BLaER1 (cell line): ENCODE measurements at regions not wholly inside any gene's neighbourhood (a gene's known extent, or its start where the extent isn't known, plus 50 kb on each side); places are given as distances from the start of the nearest gene placed in this dataset.
"Not testable (repeated sequence)": the region's sequence is repeated elsewhere in the genome, so short reads cannot be mapped to it uniquely, and the experiment has no call there.

Experiments
- H3K27ac ChIP-seq: shearing (Covaris generic); formaldehyde crosslinking; 2 replicates; pipeline ENCODE4 v1.8.1; 2022
- H3K27me3 ChIP-seq: shearing (Covaris generic); formaldehyde crosslinking; 2 replicates; pipeline ENCODE4 v1.8.1; 2022
- H3K36me3 ChIP-seq: shearing (Covaris generic); formaldehyde crosslinking; 2 replicates; pipeline ENCODE4 v1.8.1; 2022
- H3K4me1 ChIP-seq: shearing (Covaris generic); formaldehyde crosslinking; 2 replicates; pipeline ENCODE4 v1.8.1; 2022
- H3K4me2 ChIP-seq: shearing (Covaris generic); formaldehyde crosslinking; 2 replicates; pipeline ENCODE4 v1.8.1; 2022
- H3K4me3 ChIP-seq: shearing (Covaris generic); formaldehyde crosslinking; 2 replicates; pipeline ENCODE4 v1.8.1; 2022
- H3K9ac ChIP-seq: shearing (Covaris generic); formaldehyde crosslinking; 2 replicates; pipeline ENCODE4 v1.8.1; 2022
- H3K9me3 ChIP-seq: shearing (Covaris generic); formaldehyde crosslinking; 2 replicates; pipeline ENCODE4 v1.8.1; 2022
- H4K20me1 ChIP-seq: shearing (Covaris generic); formaldehyde crosslinking; 2 replicates; pipeline ENCODE4 v1.8.1; 2022

DNA sequence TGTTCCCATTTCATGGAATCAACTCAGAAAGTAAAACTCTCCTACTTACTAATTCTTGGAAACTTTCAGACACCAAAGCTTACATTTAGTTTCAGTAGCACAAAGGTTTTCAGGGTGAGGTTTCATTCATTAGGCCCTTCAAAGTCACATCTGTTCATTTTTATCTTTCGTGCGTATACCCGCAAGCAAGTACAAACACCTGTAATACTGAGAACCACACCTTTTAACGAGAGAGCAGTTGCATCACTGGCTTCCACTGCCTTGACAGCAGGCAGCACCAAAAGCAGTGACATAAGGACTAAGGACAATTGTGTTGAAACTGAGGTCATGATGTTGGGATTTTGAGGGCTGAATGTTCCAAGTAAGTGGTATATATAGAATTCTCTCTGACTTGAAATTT lies 60.5 kb downstream of the GOLGA6L22 start:
- H3K9me3 ChIP-seq, H4K20me1 ChIP-seq, H3K27ac ChIP-seq, H3K4me3 ChIP-seq, H3K4me2 ChIP-seq, H3K36me3 ChIP-seq, H3K27me3 ChIP-seq, H3K9ac ChIP-seq, H3K4me1 ChIP-seq: not testable (repeated sequence)

DNA sequence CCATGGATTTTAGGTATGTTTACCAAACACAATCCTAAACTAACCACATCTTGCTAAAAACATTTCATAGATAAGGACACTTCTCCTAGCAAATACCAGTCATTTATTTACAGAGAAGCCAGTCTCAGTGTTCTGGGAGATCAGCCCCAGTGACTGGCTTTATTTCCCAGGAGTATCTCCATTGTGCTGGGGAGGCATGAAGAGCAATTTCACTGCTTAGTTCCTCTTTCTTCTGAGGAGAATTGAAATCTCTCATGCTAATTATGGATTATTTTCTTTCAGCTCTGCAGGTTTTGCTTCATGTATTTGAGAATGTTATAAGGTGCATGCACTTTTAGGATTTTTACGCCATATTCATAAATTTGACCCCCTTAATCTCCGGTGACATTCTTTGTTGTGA lies 67.8 kb downstream of the GOLGA6L22 start:
- not testable (repeated sequence) for H3K9me3 ChIP-seq, H3K36me3 ChIP-seq, H3K27me3 ChIP-seq, H3K4me3 ChIP-seq, H3K9ac ChIP-seq, H3K27ac ChIP-seq, H4K20me1 ChIP-seq, H3K4me2 ChIP-seq, H3K4me1 ChIP-seq

DNA sequence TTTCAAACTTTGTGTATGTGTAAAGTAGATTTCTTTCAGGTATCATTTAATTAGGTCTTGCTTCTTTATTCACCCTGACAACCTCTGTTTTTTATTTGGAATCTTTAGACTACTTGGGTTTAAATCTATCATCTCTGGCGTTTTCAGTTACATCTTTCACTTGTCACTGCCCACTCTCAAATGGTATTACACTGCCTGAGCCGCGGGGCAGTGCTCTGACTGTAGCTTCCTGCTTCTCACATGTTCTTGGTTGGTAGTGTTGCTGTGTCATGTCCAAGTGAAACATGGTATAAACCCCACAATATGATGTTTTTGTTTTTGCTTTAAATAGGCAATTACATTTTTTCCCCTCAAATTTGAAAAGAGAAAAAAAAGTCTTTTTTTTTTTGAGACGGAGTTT lies 68.3 kb downstream of the GOLGA6L22 start:
- not testable (repeated sequence) for H3K36me3 ChIP-seq, H3K27ac ChIP-seq, H3K4me2 ChIP-seq, H3K9ac ChIP-seq, H3K27me3 ChIP-seq, H3K4me1 ChIP-seq, H3K4me3 ChIP-seq, H3K9me3 ChIP-seq, H4K20me1 ChIP-seq

DNA sequence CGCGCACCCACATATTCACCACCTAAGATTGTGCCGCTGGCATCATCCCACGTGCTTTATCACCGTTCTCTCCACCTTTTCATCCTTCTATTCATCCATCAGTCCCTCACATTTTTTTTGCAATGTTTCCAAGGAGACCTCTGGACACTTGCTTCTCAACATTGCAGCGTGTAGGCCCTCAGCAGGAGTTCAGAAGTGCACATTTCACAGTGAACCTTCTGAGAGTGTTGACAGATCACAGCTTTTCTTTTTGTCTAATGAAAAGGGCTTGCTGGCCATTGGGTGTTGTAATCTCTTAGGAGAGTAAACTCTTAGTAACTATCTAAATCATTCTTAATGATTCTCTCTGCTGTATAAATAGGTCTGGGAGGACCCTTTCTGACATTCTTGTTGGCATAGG lies 70.5 kb downstream of the GOLGA6L22 start:
- not testable (repeated sequence) for H3K9ac ChIP-seq, H3K36me3 ChIP-seq, H3K4me2 ChIP-seq, H3K9me3 ChIP-seq, H4K20me1 ChIP-seq, H3K27ac ChIP-seq, H3K4me1 ChIP-seq, H3K27me3 ChIP-seq, H3K4me3 ChIP-seq

DNA sequence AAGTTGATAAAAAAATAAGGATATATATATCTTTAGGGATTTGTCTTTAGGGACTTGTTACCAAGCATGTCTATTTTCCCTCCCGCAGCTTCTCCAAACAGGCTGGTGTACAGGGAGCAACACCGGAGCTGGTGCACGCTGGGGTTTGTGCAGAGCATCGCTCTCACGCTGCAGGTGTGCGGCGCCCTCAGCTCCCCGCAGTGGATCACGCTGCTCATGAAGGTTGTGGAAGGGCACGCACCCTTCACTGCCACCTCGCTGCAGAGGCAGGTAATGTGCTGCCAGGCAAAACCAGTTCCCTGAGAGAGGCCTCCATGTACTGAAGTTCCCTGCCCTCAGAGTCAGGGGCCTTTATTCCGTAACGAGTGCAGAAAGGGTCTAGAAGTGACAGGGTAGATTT lies 101.0 kb downstream of the GOLGA6L22 start:
- H3K9me3 ChIP-seq, H3K4me1 ChIP-seq, H3K9ac ChIP-seq, H3K4me2 ChIP-seq, H3K36me3 ChIP-seq, H3K27ac ChIP-seq, H3K27me3 ChIP-seq, H4K20me1 ChIP-seq, H3K4me3 ChIP-seq: not testable (repeated sequence)

DNA sequence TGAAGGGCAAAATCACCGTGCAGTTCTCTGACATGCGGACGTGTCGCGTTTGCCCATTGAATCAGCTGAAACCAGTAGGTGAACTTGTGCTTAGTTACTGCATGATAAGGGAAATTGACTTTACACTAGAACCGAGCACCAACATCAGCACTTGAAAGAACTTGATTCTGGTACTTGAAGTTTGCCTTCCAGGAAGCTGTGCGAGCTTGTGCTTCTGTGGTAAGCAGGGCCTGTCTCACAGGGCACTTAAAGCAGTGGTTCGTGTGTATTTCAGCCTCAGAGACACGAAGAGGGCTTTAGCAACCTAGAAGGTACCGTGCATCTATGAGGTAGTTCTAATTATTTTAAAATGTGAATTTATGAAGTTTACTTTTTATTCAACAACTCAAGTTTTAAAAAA lies 103.0 kb downstream of the GOLGA6L22 start:
- H3K27me3 ChIP-seq, H4K20me1 ChIP-seq, H3K4me2 ChIP-seq, H3K9ac ChIP-seq, H3K4me1 ChIP-seq, H3K9me3 ChIP-seq, H3K27ac ChIP-seq, H3K36me3 ChIP-seq, H3K4me3 ChIP-seq: not testable (repeated sequence)

DNA sequence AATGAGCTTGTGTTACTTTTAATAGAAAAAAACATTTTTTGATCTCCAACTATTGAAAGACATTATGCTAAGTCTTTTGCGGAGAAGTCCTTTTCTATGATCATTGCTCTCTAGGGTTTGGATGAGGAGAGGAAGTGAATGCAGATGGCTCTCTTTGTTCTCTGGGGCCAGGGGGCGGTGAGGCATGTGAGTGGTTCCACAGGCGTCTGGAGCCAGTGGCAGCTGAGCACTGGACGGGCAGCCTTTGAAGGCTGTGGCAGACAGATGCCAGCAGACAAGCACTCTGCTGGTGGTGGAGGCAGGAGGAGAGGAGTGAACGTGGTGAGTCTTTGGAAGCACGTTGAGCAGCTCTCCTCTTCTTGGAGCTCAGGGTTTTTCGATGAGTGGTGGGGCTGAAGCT lies 107.8 kb downstream of the GOLGA6L22 start:
- H3K9me3 ChIP-seq, H3K27ac ChIP-seq, H3K27me3 ChIP-seq, H3K9ac ChIP-seq, H3K4me2 ChIP-seq, H4K20me1 ChIP-seq, H3K36me3 ChIP-seq, H3K4me3 ChIP-seq, H3K4me1 ChIP-seq: not testable (repeated sequence)

DNA sequence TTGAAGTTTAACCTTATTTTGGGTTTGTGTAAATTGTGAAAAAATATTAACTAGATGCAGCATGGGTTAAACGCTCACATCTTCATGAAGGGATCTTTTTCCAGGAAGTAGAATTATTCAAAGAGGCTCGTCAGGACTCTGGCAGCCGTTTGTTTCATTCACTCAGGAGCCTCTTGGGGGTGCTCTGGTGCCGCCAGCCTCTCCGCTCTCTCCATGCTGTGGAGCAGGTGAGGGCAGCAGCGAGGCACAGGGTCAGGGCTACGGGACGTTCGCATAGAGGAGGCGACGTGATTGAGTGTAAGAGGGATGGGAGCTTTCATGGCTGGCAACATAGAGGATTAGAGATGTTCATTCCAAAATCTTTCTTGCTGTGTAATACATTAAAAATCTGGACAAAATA lies 110.8 kb downstream of the GOLGA6L22 start:
- not testable (repeated sequence) for H3K27ac ChIP-seq, H3K27me3 ChIP-seq, H3K4me3 ChIP-seq, H3K4me1 ChIP-seq, H3K36me3 ChIP-seq, H3K4me2 ChIP-seq, H4K20me1 ChIP-seq, H3K9ac ChIP-seq, H3K9me3 ChIP-seq

DNA sequence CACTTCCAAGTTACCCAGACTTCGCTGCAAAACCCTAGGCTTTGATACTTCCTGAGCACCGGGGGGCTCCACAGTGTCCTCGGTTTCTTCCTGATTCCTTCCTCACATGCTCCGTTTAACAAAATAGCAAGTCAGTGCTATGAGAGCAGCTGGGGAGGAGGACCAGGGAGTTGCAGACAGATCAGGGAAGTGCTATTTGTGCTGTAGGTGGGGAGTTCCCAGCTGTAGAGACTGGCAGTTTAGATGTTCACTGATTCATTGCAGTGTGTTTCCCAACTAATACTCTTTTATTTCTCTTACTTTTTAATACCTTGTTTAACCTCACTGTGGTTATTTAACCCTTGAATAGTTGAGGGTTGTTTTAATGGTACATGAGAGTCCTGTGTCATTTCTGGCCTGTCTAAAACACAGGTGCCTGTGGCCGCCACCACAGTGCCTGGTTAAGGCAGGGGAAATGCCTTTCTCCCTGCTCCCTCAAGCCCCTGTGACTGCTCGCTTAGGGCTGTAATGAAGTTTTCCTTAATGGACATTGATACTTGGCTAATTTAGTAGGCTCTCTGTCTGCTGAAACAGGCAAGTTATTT lies 113.5 kb downstream of the GOLGA6L22 start:
- not testable (repeated sequence) for H3K27ac ChIP-seq, H3K4me3 ChIP-seq, H3K36me3 ChIP-seq, H3K9me3 ChIP-seq, H3K9ac ChIP-seq, H4K20me1 ChIP-seq, H3K27me3 ChIP-seq, H3K4me1 ChIP-seq
- peak overlapping the region; percentile 34; the same call in 1 of the 2 replicates for H3K4me2 ChIP-seq

DNA sequence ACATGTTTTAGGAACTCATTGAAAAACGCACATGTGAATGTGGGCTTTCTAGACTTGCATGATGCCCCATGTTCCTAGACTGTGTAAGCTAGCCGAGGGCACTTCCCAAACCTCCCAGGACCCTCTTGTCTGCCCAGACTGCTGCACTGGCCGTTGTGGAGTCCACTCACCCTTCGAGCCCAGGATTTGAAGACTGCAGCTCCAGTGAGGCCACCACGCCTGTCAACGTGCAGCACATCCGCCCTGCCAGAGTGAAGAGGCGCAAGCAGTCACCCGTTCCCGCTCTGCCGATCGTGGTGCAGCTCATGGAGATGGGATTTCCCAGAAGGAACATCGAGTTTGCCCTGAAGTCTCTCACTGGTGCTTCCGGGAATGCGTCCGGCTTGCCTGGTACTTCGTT lies 114.1 kb downstream of the GOLGA6L22 start:
- H3K27me3 ChIP-seq, H3K36me3 ChIP-seq, H3K9ac ChIP-seq, H4K20me1 ChIP-seq, H3K27ac ChIP-seq, H3K4me3 ChIP-seq, H3K4me1 ChIP-seq, H3K9me3 ChIP-seq: not testable (repeated sequence)
- H3K4me2 ChIP-seq = peak overlapping the region; percentile 34; the same call in 1 of the 2 replicates

DNA sequence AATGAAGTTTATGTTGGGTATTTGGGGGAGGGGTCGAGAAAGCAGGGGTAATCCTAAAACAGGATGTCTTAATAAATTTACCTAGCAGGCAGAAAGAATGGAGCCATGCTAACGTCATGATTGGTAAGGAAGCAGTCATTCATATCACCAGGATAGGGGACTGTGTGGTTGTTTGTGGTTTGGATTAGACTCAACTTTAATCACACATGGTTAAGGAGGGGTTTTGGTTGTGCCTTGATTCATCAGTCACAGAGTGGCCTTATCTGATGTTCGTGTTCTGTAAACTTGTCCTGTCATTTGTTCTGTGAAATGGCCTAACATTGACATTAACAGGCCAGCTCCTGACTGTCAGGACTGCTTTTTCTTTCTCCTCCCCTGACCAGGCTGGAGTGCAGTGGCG lies 119.1 kb downstream of the GOLGA6L22 start:
- not testable (repeated sequence) for H3K36me3 ChIP-seq, H3K4me1 ChIP-seq, H3K4me3 ChIP-seq, H3K9me3 ChIP-seq, H3K4me2 ChIP-seq, H3K9ac ChIP-seq, H3K27ac ChIP-seq, H4K20me1 ChIP-seq, H3K27me3 ChIP-seq

DNA sequence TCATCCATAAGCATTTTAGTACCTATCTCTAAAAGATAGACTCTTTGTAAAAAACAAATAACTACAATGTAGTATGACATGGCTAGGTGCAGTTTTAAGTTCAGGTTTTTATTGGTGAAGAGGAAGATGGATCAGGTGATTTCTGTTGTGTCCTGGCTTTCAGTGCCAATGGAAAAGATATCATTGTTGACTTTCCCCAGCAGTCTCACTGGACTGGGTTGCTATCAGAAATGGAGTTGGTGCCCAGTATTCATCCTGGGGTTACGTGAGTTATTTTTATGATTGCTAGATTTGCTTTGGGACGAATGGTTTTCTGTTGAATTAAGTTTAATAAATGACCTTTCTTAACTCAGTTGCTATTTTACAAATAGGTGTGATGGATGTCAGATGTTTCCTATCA lies 120.5 kb downstream of the GOLGA6L22 start:
- H3K4me2 ChIP-seq, H3K9ac ChIP-seq, H3K36me3 ChIP-seq, H3K4me1 ChIP-seq, H3K27ac ChIP-seq, H3K27me3 ChIP-seq, H4K20me1 ChIP-seq, H3K9me3 ChIP-seq, H3K4me3 ChIP-seq: not testable (repeated sequence)

DNA sequence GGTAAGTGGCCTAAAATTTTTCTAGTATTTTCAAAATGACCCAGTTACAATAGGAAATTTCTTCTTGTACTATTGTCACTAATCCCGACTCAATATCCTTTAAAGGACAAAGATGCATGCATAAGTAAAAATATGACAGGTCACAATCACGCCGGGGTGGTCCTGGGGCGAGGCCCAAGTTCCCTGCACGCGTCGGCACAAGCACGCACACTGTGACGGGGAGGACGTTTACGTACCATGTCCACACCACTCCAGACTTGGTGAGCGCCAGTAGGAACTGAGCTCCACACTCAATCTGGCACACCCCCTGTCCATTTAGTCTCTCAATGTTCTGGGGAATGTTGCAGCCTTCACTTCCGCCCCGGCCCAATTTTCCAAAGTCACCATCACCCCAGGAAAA lies 128.7 kb downstream of the GOLGA6L22 start:
- H3K27ac ChIP-seq, H3K9ac ChIP-seq, H3K4me1 ChIP-seq, H3K4me2 ChIP-seq, H3K27me3 ChIP-seq, H3K9me3 ChIP-seq, H4K20me1 ChIP-seq, H3K4me3 ChIP-seq, H3K36me3 ChIP-seq: not testable (repeated sequence)

DNA sequence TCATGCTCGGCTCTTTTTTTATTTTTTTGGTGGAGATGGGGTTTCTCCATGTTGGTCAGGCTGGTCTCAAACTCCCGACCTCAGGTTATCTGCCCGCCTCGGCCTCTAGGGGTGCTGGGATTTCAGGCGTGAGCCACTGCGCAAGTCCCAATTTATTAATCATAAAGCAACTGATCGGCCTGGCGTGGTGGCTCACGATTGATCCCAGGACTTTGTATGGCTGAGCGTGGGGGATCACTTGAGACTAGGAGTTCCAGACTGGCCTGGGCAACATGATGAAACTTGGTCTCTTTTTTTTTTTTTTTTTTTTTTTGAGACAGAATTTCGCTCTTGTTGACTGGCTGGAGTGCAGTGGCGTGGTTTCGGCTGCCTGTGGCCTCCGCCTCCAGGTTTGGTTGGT lies 139.8 kb downstream of the GOLGA6L22 start:
- not testable (repeated sequence) for H3K27ac ChIP-seq, H3K4me1 ChIP-seq, H3K9ac ChIP-seq, H3K27me3 ChIP-seq, H3K4me2 ChIP-seq, H3K9me3 ChIP-seq, H3K4me3 ChIP-seq, H4K20me1 ChIP-seq, H3K36me3 ChIP-seq

DNA sequence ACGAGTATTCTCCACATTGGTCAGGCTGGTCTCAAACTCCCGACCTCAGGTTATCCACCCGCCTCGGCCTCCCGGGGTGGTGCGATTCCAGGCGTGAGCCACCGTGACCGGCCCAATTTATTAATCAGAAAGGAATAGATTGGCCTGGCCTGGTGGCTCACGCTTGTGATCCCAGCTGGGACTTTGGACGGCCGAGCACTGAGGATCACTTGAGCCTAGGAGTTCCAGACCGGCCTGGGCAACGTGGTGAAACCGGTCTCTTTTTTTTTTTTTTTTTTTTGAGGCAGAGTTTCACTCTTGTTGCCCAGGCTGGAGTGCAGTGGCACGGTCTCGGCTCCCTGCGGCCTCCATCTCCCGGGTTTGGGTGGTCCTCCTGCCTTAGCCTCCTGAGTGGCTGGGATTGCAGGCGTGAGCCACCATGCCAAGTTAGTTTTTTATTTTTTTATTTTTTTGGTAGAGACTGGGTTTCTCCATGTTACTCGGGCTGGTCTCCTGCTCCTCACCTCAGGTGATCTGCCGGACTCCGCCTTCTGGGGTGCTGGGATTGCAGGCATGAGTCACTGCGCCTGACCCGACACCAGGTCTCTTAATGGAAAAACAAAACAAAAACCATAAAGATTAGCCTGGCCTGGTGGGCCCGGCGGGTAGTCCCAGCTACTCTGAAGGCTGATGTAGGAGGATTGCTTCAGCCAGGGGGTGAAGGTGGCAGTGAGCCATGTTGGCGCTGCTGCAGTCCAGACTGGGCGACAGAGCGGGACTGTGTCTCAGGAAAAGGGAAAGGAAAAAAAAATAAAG lies 141.0 kb downstream of the GOLGA6L22 start:
- H3K27me3 ChIP-seq, H3K4me3 ChIP-seq, H3K36me3 ChIP-seq, H4K20me1 ChIP-seq, H3K27ac ChIP-seq, H3K9ac ChIP-seq, H3K4me2 ChIP-seq, H3K9me3 ChIP-seq, H3K4me1 ChIP-seq: not testable (repeated sequence)
